Kidney (tissue), 13 donors: ENCODE measurements at regions not wholly inside any gene's neighbourhood (a gene's known extent, or its start where the extent isn't known, plus 50 kb on each side); places are given as distances from the start of the nearest gene placed in this dataset.

ENCODE experiments used
- DNase-seq, 5 donors: peaks; one replicate each; pipeline ENCODE4 v3.0.0-alpha.2; 2013 to 2020
- FAIRE-seq: peaks from 2 replicates; lab custom pipeline; 2012; peaks lifted over from hg19 to GRCh38; lab: Jason Lieb, UNC
- H3K27ac ChIP-seq, 2 donors: one replicate each; pipeline ENCODE4 v1.7.0; 2013; ENCODE audit warnings: low read depth in 2 of 2, low read length in 2 of 2, inconsistent platforms in 1 of 2
- H3K27me3 ChIP-seq: one replicate; pipeline ENCODE4 v1.7.1; 2013; ENCODE audit warnings: low read length, inconsistent platforms; ENCODE audit not compliant: control insufficient read depth, insufficient read depth
- H3K36me3 ChIP-seq, 3 donors: one replicate each; pipeline versions ENCODE4 v1.7.0 to v1.7.1; 2013; ENCODE audit warnings: low read length in 3 of 3, control low read depth in 1 of 3, inconsistent platforms in 1 of 3; ENCODE audit not compliant: insufficient read depth in 3 of 3, control insufficient read depth in 2 of 3
- H3K4me1 ChIP-seq, 3 donors: one replicate each; pipeline versions ENCODE4 v1.7.0 to v1.7.1; 2013; ENCODE audit warnings: low read length in 3 of 3, inconsistent platforms in 1 of 3, low read depth in 1 of 3; ENCODE audit not compliant: control insufficient read depth in 2 of 3, insufficient read depth in 2 of 3
- H3K4me3 ChIP-seq, 3 donors: one replicate each; pipeline versions ENCODE4 v1.7.0 to v1.8.1; 2013; ENCODE audit warnings: low read length in 3 of 3, control low read depth in 1 of 3, inconsistent platforms in 1 of 3
- H3K9ac ChIP-seq, 3 donors: one replicate each; pipeline versions ENCODE4 v1.7.0 to v1.7.1; 2013; ENCODE audit warnings: low read length in 3 of 3, control low read depth in 1 of 3, inconsistent platforms in 1 of 3
- H3K9me3 ChIP-seq, 3 donors: one replicate each; pipeline versions ENCODE4 v1.7.0 to v1.7.1; 2013; ENCODE audit warnings: low read length in 3 of 3, control low read depth in 1 of 3, inconsistent platforms in 1 of 3; ENCODE audit not compliant: control insufficient read depth in 2 of 3, insufficient read depth in 1 of 3
- intact Hi-C: fragments of 100-400 bp; cut with DNase I; formaldehyde crosslinking; loops from one replicate; pipeline ENCODE4 v1.11.1; 2022
- TF ChIP-seq, protein P1 (sequence below): IDR thresholded peaks from 3 replicates; pipeline ENCODE4 v1.5.1; 2012; ENCODE audit warnings: mild to moderate bottlenecking, moderate library complexity, borderline replicate concordance; ENCODE audit not compliant: insufficient read depth; ENCODE audit errors: extremely low read depth
- donor health status: control.
- donor health status: control.
- donor health status: control.
- donor health status: control.
- donor health status: control.
- donor health status: DM: yes; HTN: yes; CAD: no.
- donor health status: Normal renal cell carcinoma (clear cell type).

DNA sequence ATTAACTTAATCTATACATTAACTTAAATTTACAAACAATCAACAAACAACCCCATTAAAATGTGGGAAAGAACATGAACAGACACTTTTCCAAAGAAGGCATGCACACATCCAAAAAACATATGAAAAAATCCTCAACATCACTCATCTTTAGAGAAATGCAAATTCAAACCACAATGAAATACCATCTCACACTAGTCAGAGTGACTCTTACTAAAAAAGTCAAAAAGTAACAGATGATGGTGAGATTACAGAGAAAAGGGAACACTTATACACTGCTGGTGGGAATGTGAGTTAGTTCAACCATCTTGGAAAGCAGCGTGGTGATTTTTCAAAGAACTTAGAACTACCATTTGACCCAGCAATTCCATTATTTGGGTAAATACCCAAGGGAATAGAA, 759.2 kb upstream of the SLITRK1 start:
- Histone ChIP-seq H3K4me3 (no peak overlapping the region), H3K27ac (no peak overlapping the region), H3K9me3 (peaks cover 0 to 4% (median 0%) of the 10 kb centered on the region in 3 donors), H3K9ac (no peak overlapping the region), H3K27me3 (no peaks in the 10 kb centered on the region), H3K4me1 (no peaks in the 10 kb centered on the region), H3K36me3 (no peaks in the 10 kb centered on the region)
- TF ChIP-seq, protein P1, sequence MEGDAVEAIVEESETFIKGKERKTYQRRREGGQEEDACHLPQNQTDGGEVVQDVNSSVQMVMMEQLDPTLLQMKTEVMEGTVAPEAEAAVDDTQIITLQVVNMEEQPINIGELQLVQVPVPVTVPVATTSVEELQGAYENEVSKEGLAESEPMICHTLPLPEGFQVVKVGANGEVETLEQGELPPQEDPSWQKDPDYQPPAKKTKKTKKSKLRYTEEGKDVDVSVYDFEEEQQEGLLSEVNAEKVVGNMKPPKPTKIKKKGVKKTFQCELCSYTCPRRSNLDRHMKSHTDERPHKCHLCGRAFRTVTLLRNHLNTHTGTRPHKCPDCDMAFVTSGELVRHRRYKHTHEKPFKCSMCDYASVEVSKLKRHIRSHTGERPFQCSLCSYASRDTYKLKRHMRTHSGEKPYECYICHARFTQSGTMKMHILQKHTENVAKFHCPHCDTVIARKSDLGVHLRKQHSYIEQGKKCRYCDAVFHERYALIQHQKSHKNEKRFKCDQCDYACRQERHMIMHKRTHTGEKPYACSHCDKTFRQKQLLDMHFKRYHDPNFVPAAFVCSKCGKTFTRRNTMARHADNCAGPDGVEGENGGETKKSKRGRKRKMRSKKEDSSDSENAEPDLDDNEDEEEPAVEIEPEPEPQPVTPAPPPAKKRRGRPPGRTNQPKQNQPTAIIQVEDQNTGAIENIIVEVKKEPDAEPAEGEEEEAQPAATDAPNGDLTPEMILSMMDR = no peak
- FAIRE-seq (no peak), DNase-seq (no peak)
- intact Hi-C loops = no loop called here

GRCh38 chr13:84640691-84641090, 758.4 kb upstream of the SLITRK1 start:
- Histone ChIP-seq H3K27ac (no peak overlapping the region), H3K9me3 (peaks cover 0 to 4% (median 0%) of the 10 kb centered on the region in 3 donors), H3K4me1 (no peaks in the 10 kb centered on the region), H3K4me3 (no peak overlapping the region), H3K9ac (no peak overlapping the region), H3K27me3 (no peaks in the 10 kb centered on the region), H3K36me3 (no peaks in the 10 kb centered on the region)
- TF ChIP-seq, protein P1 = no peak
- FAIRE-seq = no peak
- intact Hi-C loops = no loop called here
- no peak for DNase-seq

- no peak overlapping the region for H3K9ac ChIP-seq
- H3K36me3 ChIP-seq = no peaks in the 10 kb centered on the region
- no peaks in the 10 kb centered on the region for H3K27me3 ChIP-seq
- intact Hi-C loops = no loop called here
- TF ChIP-seq, protein P1 = no peak
- DNase-seq (no peak), FAIRE-seq (no peak)
- no peak overlapping the region for H3K4me3 ChIP-seq
- H3K4me1 ChIP-seq = no peaks in the 10 kb centered on the region
- no peak overlapping the region for H3K27ac ChIP-seq
- no peaks in the 10 kb centered on the region for H3K9me3 ChIP-seq
Observed at GRCh38 chr13:84630476-84630875, 748.2 kb upstream of the SLITRK1 start.

DNA sequence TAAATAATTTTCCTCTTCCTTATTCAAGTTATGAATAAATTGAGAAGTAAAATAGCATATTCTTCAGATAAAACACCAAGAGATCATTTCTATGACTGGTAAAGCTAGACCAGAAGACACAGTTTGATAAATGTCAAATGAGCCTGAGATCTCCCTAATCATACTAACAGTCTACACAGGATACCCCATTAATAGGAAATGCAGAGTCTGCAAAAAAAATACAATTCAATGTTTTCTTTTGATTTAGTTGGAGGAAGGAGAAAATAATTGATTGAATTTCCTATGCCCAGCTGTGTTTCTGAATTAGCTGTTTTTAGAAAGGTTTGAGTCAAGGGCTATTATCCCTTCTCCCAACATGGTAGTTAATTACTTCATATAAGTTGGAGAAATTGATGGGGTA, 734.6 kb upstream of the SLITRK1 start:
- FAIRE-seq = no peak
- Histone ChIP-seq H3K4me1 (no peaks in the 10 kb centered on the region), H3K4me3 (no peak overlapping the region), H3K27ac (no peak overlapping the region), H3K36me3 (no peaks in the 10 kb centered on the region), H3K9me3 (peaks cover 0 to 2% (median 0%) of the 10 kb centered on the region in 3 donors), H3K27me3 (no peaks in the 10 kb centered on the region), H3K9ac (no peak overlapping the region)
- no peak for DNase-seq
- intact Hi-C loops = no loop called here
- TF ChIP-seq, protein P1 = no peak
